Activated naive CD4-positive, alpha-beta T cell (primary cell): ENCODE measurements at regions not wholly inside any gene's neighbourhood (a gene's known extent, or its start where the extent isn't known, plus 50 kb on each side); places are given as distances from the start of the nearest gene placed in this dataset.
"Not testable (repeated sequence)": the region's sequence is repeated elsewhere in the genome, so short reads cannot be mapped to it uniquely, and the experiment has no call there.

Experiments
- DNase-seq, 4 experiments: peaks; one replicate each; lab custom pipeline; 2025; lab: John Stamatoyannopoulos, UW

DNA sequence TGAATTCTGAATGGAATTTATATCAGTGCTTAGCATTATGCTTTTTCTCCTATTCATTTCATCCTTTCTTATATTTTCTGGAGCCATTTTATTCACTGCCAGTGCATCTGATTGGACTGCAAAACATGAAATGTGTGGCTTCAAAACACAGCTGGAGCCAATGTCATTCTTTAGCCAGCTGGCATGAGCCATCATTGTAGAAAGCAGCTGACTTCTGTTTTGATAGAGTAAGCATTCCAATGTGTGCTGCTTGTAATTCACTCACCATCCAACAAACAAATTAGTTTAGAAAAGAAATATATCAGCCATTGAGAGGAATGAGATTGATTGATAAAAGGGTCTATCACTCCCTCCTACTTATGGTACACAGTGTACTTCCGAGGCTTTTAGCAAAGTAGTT lies 2616.0 kb downstream of the ARAP2 start:
- no peak for DNase-seq

GRCh38 chr4:33649015-33649414 lies 2595.3 kb downstream of the ARAP2 start:
- DNase-seq = no peak

DNA sequence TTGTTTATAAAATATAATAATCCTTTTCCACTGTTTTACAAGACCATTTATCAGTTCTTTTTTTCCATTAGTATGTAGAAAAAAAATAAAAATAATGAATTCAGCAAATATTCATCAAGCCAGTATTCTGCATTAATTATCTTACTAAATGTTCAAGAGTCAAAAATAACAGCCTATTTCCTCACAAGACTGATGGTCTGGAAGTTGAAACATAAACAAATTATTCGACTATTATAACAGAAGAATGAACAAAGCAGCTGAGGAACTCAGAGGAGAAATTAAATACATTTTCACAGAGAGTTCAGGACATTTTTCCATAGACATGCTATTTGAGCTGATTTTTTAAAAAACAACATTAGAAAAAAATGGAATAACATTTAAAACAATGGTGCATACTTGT lies 2594.8 kb downstream of the ARAP2 start:
- no peak for DNase-seq

- DNase-seq = no peak
These were observed 2594.3 kb downstream of the ARAP2 start for GRCh38 chr4:33650036-33650435.

DNA sequence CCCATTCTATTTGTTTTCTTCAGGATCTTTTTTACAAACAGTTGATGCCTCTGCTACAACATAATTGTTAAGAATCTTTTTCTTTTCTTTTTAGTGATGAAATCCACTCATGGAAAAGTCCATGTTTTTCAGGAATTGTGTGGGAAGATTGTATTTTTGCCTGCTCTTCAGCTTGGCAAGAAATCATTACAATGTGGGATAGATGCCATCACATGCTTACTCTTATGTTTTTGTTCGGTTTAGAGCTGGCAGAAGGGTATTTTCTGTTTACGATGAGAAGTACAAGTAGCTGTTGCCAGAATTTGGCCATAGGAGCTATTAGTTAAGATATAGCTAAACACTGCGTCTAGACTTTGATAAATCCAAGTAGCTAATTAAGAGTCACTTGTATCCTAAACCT lies 2585.3 kb downstream of the ARAP2 start:
- DNase-seq = no peak

- no peak for DNase-seq
These were observed 2582.7 kb downstream of the ARAP2 start for GRCh38 chr4:33661636-33662035.

- DNase-seq = no peak
These were observed 2558.4 kb downstream of the ARAP2 start for GRCh38 chr4:33685939-33686338.

- DNase-seq = no peak
These were observed 2548.3 kb downstream of the ARAP2 start for GRCh38 chr4:33696041-33696440.

GRCh38 chr4:33696586-33696985 lies 2547.7 kb downstream of the ARAP2 start:
- no peak for DNase-seq

DNA sequence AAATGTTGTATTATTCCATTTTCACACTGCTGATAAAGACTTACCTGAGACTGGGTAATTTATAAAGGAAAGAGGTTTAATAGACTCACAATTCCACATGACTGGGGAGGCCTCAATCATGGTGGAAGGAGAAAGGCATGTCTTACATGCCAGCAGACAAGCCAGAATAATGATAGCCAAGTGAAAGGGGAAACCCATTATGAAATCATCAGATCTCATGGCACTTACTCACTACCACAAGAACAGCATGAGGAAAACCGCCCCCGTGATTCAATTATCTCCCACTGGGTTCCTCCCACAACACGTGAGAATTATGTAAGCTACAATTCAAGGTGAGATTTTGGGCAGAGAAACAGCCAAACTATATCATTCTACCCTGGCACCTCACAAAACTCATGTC lies 2535.1 kb downstream of the ARAP2 start:
- DNase-seq = no peak

GRCh38 chr4:33711826-33712225 lies 2532.5 kb downstream of the ARAP2 start:
- DNase-seq = no peak

DNA sequence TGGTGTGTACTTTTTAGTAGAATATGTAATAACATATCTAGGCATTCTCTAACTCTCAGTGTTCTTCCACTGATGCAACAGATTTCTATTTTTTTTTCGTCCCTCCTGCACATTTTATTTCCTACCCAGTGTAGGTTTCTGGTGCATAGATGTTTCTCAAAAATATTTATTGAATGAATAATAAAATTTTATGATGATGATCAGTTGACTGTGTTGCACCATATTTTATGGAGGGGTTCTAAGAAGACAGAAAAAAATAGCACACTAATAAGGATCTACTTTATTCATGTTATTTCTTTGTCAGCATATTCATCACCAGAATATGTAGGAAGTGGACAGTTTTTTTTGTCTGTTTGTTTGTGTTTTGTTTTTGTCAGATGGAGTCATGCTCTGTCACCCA lies 2529.3 kb downstream of the ARAP2 start:
- DNase-seq = no peak

DNA sequence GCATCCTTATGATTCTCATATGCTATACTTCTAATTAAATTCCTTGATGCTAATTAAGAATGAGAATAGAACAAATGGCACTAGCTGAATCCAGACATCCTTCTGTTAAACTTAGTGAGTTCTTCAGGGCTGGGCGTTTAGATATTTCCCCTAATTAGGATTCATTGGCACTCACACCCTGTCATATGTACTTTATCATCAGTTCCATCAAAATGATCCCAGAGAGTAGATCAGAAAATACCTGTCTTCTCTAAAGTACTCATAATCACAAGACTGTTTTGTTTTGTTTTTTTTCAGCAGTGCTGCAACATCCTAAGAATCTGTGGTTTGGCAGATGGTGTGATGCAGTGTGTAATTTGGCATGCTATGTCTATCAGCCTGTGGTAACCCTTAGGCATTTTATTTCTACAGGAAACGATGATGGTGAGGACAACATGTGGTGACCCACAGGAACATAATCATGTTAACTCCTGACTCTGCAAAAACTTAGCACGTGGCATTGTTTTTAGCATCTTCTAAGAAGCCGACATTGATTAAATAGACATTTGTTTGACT lies 2528.4 kb downstream of the ARAP2 start:
- no peak for DNase-seq

DNA sequence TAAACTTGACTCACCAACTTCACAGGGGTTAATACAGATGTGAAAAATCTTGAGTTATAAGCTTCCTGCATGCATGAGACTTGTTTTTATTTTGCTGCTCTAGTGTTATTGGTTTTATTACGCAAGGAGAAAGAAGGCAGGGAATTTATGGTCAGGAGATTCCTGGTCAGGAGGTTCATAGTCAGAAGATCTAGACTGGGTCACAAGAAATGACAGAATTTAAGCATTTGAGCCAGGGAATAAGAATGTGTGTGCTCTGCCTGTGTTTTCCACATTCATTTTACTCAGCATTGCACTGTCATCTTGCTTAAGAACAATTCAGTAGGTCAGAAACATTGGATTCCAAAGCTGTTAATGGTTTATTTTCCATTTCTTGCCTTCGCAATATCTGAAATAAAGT lies 2522.1 kb downstream of the ARAP2 start:
- DNase-seq = no peak

DNA sequence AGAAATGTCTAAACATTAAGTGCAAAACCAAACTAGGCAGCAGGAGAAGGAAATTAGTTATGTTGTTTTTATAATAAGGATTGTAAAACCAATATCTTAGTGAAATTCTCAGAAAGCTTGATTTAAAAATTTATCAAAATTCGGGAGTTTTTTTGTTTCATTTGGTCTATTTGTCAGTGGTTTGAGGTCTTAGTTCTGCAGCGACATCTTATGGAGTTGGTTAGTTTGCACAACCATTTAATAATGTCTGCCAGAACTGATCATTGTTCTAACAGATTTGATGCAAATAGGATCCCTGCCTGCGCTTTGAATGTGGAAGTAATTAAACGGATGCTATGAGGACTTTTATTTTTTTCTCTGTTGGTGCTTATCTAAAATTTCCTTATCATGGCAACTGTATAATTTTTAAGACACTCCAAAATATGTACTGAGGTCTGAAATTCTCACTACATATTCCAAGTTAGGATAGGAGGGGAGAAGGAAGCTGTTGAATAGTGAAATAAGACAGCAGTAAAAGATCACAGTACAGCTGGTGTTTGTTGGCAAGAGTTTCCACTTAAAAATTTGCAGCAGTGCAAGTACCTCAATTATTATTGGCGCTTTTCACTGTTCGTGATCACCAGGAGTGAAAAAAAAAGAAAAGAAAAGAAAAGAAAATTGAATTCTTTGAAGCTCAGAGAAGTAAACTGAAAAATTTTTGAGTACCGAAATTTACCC lies 2521.4 kb downstream of the ARAP2 start:
- DNase-seq = no peak

DNA sequence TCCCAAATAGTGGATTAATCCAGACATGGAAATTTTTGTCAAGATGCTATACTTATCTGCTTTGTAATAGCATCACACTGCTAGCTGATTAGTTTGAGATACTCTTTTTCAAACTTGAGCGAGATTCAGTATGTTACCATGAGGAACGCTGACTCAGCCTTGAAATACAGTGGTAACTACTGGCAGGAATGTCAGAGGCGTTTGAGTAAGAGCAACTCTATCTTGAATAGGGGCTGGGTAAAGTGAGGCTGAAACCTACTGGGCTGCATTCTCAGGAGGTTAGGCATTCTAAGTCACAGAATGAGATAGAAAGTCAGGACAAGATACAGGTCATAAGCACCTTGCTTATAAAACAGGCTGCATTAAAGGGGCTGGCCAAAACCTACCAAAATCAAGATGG lies 2519.6 kb downstream of the ARAP2 start:
- DNase-seq = no peak

- DNase-seq = no peak
These were observed 2518.5 kb downstream of the ARAP2 start for GRCh38 chr4:33725861-33726260.

GRCh38 chr4:33737726-33738125 lies 2506.6 kb downstream of the ARAP2 start:
- DNase-seq = no peak

- no peak for DNase-seq
These were observed 2504.3 kb downstream of the ARAP2 start for GRCh38 chr4:33739884-33740632.

GRCh38 chr4:33740871-33741270 lies 2503.4 kb downstream of the ARAP2 start:
- not testable (repeated sequence) for DNase-seq

- DNase-seq = no peak
These were observed 2497.3 kb downstream of the ARAP2 start for GRCh38 chr4:33746979-33747378.

- no peak for DNase-seq
These were observed 2493.3 kb downstream of the ARAP2 start for GRCh38 chr4:33751050-33751449.

DNA sequence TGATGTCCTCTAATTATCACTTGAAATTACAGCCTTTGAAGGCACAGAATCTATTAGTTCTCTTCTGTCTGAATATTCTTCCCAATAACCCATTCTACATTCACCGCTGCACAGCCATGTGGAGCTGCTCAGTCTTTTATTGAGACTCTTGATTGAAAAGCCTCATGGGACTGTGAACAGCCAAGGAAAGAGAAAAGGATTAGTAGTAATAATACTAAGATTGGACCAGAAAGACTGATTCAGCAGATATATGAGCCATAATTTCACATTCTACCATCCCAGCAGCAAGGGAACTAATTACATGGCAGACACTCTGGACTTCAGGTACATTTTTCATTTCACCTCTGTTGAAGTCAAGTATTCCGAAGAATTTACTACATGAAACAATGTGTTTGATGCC lies 2471.7 kb downstream of the ARAP2 start:
- DNase-seq = no peak
